Fibroblast of lung (primary cell): ENCODE measurements at regions not wholly inside any gene's neighbourhood (a gene's known extent, or its start where the extent isn't known, plus 50 kb on each side); places are given as distances from the start of the nearest gene placed in this dataset.

ENCODE experiments used
- DNase-seq, 2 donors: peaks; one replicate each; pipeline versions ENCODE4 v3.0.0 to v3.0.0-alpha.2; 2010; ENCODE audit warnings: low read depth in 2 of 2
- H2AFZ ChIP-seq: 2 replicates; pipeline ENCODE4 v1.5.1; 2012; ENCODE audit warnings: low read length, control low read depth, inconsistent platforms
- H3K27ac ChIP-seq: 2 replicates; pipeline ENCODE4 v1.5.1; 2011; ENCODE audit warnings: low read length, control low read depth; ENCODE audit not compliant: insufficient read depth
- H3K27me3 ChIP-seq: 2 replicates; pipeline ENCODE4 v1.5.1; 2011; ENCODE audit warnings: mild to moderate bottlenecking, low read length; ENCODE audit not compliant: control insufficient read depth, insufficient read depth
- H3K36me3 ChIP-seq: 2 replicates; pipeline ENCODE4 v1.5.1; 2011; ENCODE audit warnings: low read length; ENCODE audit not compliant: control insufficient read depth, insufficient read depth
- H3K4me1 ChIP-seq: 2 replicates; pipeline ENCODE4 v1.5.1; 2011; ENCODE audit warnings: low read length; ENCODE audit not compliant: control insufficient read depth, insufficient read depth; ENCODE audit errors: extremely low read depth
- H3K4me2 ChIP-seq: 2 replicates; pipeline ENCODE4 v1.5.1; 2011; ENCODE audit warnings: low read length, control low read depth; ENCODE audit not compliant: insufficient read depth; ENCODE audit errors: extremely low read depth
- H3K4me3 ChIP-seq, 4 experiments: fragments of 200-600 bp in 1 of 4; sonication (generic) in 1 of 4; replicated peaks in 1 of 4; 2 replicates each; pipeline ENCODE4 v1.5.1; 2011 to 2016; ENCODE audit warnings: low read length in 4 of 4, low read depth in 3 of 4, mild to moderate bottlenecking in 3 of 4, control low read depth in 2 of 4, inconsistent platforms in 1 of 4, mixed read lengths in 1 of 4; ENCODE audit not compliant: insufficient read depth in 1 of 4; ENCODE audit errors: control extremely low read depth in 1 of 4
- H3K79me2 ChIP-seq: 2 replicates; pipeline ENCODE4 v1.5.1; 2012; ENCODE audit warnings: mild to moderate bottlenecking, low read length, inconsistent platforms; ENCODE audit not compliant: control insufficient read depth, insufficient read depth
- H3K9ac ChIP-seq: 2 replicates; pipeline ENCODE4 v1.5.1; 2011; ENCODE audit warnings: mild to moderate bottlenecking, low read length, control low read depth; ENCODE audit not compliant: insufficient read depth
- H3K9me3 ChIP-seq: 2 replicates; pipeline ENCODE4 v1.5.1; 2012; ENCODE audit warnings: low read depth, low read length; ENCODE audit not compliant: control insufficient read depth, insufficient read depth
- H4K20me1 ChIP-seq: 2 replicates; pipeline ENCODE4 v1.5.1; 2011; ENCODE audit warnings: low read length; ENCODE audit not compliant: control insufficient read depth, insufficient read depth; ENCODE audit errors: extremely low read depth
- EZH2 ChIP-seq: IDR thresholded peaks from 2 replicates; pipeline ENCODE4 v1.5.1; 2012; ENCODE audit warnings: low read length, control low read depth, mild to moderate bottlenecking; ENCODE audit errors: missing control alignments
- TF ChIP-seq, protein P1 (sequence below), 2 donors: IDR thresholded peaks in 1 of 2; conservative IDR thresholded peaks in 1 of 2; 1 replicate in 1 of 2; 2 replicates in 1 of 2; pipeline ENCODE4 v1.5.1; 2011 to 2012; ENCODE audit warnings: low read length in 2 of 2, control low read depth in 1 of 2, inconsistent platforms in 1 of 2, low read depth in 1 of 2, mild to moderate bottlenecking in 1 of 2

- Histone ChIP-seq H3K4me2 (no peak overlapping the region), H3K27ac (no peak overlapping the region), H2AFZ (no peak overlapping the region), H3K4me3 (no peak overlapping the region), H3K9ac (no peak overlapping the region), H3K9me3 (no peaks in the 10 kb centered on the region), H3K27me3 (no peaks in the 10 kb centered on the region), H3K36me3 (no peaks in the 10 kb centered on the region), H4K20me1 (no peaks in the 10 kb centered on the region), H3K79me2 (no peaks in the 10 kb centered on the region), H3K4me1 (no peaks in the 10 kb centered on the region)
- TF ChIP-seq, protein P1, sequence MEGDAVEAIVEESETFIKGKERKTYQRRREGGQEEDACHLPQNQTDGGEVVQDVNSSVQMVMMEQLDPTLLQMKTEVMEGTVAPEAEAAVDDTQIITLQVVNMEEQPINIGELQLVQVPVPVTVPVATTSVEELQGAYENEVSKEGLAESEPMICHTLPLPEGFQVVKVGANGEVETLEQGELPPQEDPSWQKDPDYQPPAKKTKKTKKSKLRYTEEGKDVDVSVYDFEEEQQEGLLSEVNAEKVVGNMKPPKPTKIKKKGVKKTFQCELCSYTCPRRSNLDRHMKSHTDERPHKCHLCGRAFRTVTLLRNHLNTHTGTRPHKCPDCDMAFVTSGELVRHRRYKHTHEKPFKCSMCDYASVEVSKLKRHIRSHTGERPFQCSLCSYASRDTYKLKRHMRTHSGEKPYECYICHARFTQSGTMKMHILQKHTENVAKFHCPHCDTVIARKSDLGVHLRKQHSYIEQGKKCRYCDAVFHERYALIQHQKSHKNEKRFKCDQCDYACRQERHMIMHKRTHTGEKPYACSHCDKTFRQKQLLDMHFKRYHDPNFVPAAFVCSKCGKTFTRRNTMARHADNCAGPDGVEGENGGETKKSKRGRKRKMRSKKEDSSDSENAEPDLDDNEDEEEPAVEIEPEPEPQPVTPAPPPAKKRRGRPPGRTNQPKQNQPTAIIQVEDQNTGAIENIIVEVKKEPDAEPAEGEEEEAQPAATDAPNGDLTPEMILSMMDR (conservative IDR thresholded peaks at IDR 0.05 in 1 of 2, IDR thresholded peaks at IDR 0.05 in 1 of 2; ENCODE audit: low read depth in 1 of 2, low read length in 2 of 2) = no peak
- TF ChIP-seq EZH2 = no peak
- DNase-seq = no peak
Measured at GRCh38 chr4:58553031-58553430, 1442.8 kb upstream of the IGFBP7 start.

DNA sequence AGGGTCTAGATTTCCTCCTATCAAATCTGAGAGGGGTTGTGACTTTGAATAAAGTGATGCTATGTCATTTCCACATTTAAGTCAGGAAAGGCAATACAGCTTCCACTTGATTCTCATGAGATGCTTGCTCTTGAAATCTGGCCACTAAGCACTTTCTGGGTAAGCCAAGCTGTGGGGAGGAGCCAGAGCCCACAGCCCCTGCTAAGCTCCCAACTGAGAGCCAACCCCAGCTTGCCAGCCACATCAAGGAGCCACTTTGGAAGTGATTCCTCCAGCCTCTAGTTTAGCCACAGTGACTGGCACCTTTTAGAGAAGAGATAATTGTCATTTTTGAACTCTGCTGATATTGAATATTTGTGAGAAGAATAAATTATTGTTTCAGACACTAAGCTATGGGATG lies 1441.5 kb upstream of the IGFBP7 start:
- TF ChIP-seq EZH2 = no peak
- TF ChIP-seq, protein P1 (conservative IDR thresholded peaks at IDR 0.05 in 1 of 2, IDR thresholded peaks at IDR 0.05 in 1 of 2; ENCODE audit: low read depth in 1 of 2, low read length in 2 of 2) = no peak
- no peak overlapping the region for H3K9ac ChIP-seq
- H3K4me2 ChIP-seq = no peak overlapping the region
- H3K27me3 ChIP-seq = no peaks in the 10 kb centered on the region
- no peaks in the 10 kb centered on the region for H3K4me1 ChIP-seq
- DNase-seq = no peak
- no peaks in the 10 kb centered on the region for H4K20me1 ChIP-seq
- no peak overlapping the region for H3K4me3 ChIP-seq
- no peak overlapping the region for H2AFZ ChIP-seq
- H3K79me2 ChIP-seq = no peaks in the 10 kb centered on the region
- H3K36me3 ChIP-seq = no peaks in the 10 kb centered on the region
- H3K9me3 ChIP-seq = no peaks in the 10 kb centered on the region
- H3K27ac ChIP-seq = no peak overlapping the region

GRCh38 chr4:58543465-58543864 lies 1433.3 kb upstream of the IGFBP7 start:
- no peak for DNase-seq
- Histone ChIP-seq H3K27ac (no peak overlapping the region), H2AFZ (no peak overlapping the region), H3K9me3 (no peaks in the 10 kb centered on the region), H4K20me1 (no peaks in the 10 kb centered on the region), H3K9ac (no peak overlapping the region), H3K36me3 (no peaks in the 10 kb centered on the region), H3K4me3 (no peak overlapping the region), H3K4me1 (no peaks in the 10 kb centered on the region), H3K79me2 (no peaks in the 10 kb centered on the region), H3K27me3 (no peaks in the 10 kb centered on the region), H3K4me2 (no peak overlapping the region)
- no peak for TF ChIP-seq EZH2
